Smooth muscle cell (in vitro differentiated cells): ENCODE measurements at regions not wholly inside any gene's neighbourhood (a gene's known extent, or its start where the extent isn't known, plus 50 kb on each side); places are given as distances from the start of the nearest gene placed in this dataset.

Experiments
- DNase-seq: peaks from one replicate; lab custom pipeline; 2025; ENCODE audit not compliant: unreplicated experiment; lab: John Stamatoyannopoulos, UW
- H2AFZ ChIP-seq: fragments of 200-600 bp; sonication (generic); 2 replicates; pipeline ENCODE4 v1.6.0; 2016; ENCODE audit warnings: antibody characterized with exemption, low read depth, mild to moderate bottlenecking
- H3F3A ChIP-seq: fragments of 200-600 bp; sonication (generic); 2 replicates; pipeline ENCODE4 v1.6.0; 2017; ENCODE audit warnings: antibody characterized with exemption, low read depth
- H3K27ac ChIP-seq: fragments of 200-600 bp; sonication (generic); 2 replicates; pipeline ENCODE4 v1.5.1; 2016; ENCODE audit warnings: low read depth, mild to moderate bottlenecking
- H3K27me3 ChIP-seq: fragments of 200-600 bp; sonication (generic); 2 replicates; pipeline ENCODE4 v1.6.1; 2016; ENCODE audit warnings: low read depth, mild to moderate bottlenecking
- H3K36me3 ChIP-seq: fragments of 200-600 bp; sonication (generic); 2 replicates; pipeline ENCODE4 v1.5.1; 2016; ENCODE audit warnings: low read depth
- H3K4me1 ChIP-seq: fragments of 200-600 bp; sonication (generic); 2 replicates; pipeline ENCODE4 v1.5.1; 2016; ENCODE audit warnings: low read depth
- H3K4me2 ChIP-seq: fragments of 200-600 bp; sonication (generic); 2 replicates; pipeline ENCODE4 v1.6.0; 2016; ENCODE audit warnings: mild to moderate bottlenecking
- H3K4me3 ChIP-seq: fragments of 200-600 bp; sonication (generic); 2 replicates; pipeline ENCODE4 v1.5.1; 2016; ENCODE audit warnings: mild to moderate bottlenecking
- H3K79me2 ChIP-seq: fragments of 200-600 bp; sonication (generic); 2 replicates; pipeline ENCODE4 v1.6.0; 2016; ENCODE audit warnings: low read depth, mild to moderate bottlenecking
- H3K9ac ChIP-seq: fragments of 200-600 bp; sonication (generic); 2 replicates; pipeline ENCODE4 v1.6.0; 2016; ENCODE audit warnings: low read depth
- H3K9me3 ChIP-seq: fragments of 200-600 bp; sonication (generic); replicated peaks from 2 replicates; pipeline ENCODE4 v1.5.1; 2016; ENCODE audit warnings: low read depth
- H4K20me1 ChIP-seq: fragments of 200-600 bp; sonication (generic); 2 replicates; pipeline ENCODE4 v1.6.0; 2016; ENCODE audit warnings: low read depth
- CTCF ChIP-seq: fragments of 200-600 bp; sonication (generic); IDR thresholded peaks from 2 replicates; pipeline ENCODE4 v1.5.1; 2017; ENCODE audit warnings: borderline replicate concordance, mild to moderate bottlenecking, antibody characterized with exemption; ENCODE audit not compliant: insufficient read depth, poor library complexity, severe bottlenecking
- WGBS: methylation state at CpG from one replicate; pipeline ENCODE4 v1.1.7; 2016; ENCODE audit warnings: low lambda C conversion rate; 5-methylcytosine and 5-hydroxymethylcytosine counted together

- no peak overlapping the region for H3K9ac ChIP-seq
Observed at GRCh38 chr11:100575860-100576717, 111.0 kb upstream of the ARHGAP42 start.

GRCh38 chr11:100576718-100577021 is 110.4 kb upstream of the ARHGAP42 start:
- no peak overlapping the region for H3K4me2 ChIP-seq
- H3K27me3 ChIP-seq: no peaks in the 10 kb centered on the region
- H2AFZ ChIP-seq: no peak overlapping the region
- no peaks in the 10 kb centered on the region for H3K36me3 ChIP-seq
- no peak overlapping the region for H3K27ac ChIP-seq
- H4K20me1 ChIP-seq: no peaks in the 10 kb centered on the region
- no peaks in the 10 kb centered on the region for H3F3A ChIP-seq
- H3K9ac ChIP-seq: no peak overlapping the region
- H3K79me2 ChIP-seq: no peaks in the 10 kb centered on the region
- DNase-seq: no peak
- H3K4me1 ChIP-seq: no peaks in the 10 kb centered on the region
- no peaks in the 10 kb centered on the region for H3K9me3 ChIP-seq
- WGBS: 53% methylated on average over 3 of the region's 3 CpGs
- H3K4me3 ChIP-seq: no peak overlapping the region
- no peak for TF ChIP-seq CTCF

More at GRCh38 chr11:100575860-100576717, 111.0 kb upstream of the ARHGAP42 start:
- H4K20me1 ChIP-seq: no peaks in the 10 kb centered on the region
- H3K36me3 ChIP-seq: no peaks in the 10 kb centered on the region
- no peaks in the 10 kb centered on the region for H3K79me2 ChIP-seq
- no peaks in the 10 kb centered on the region for H3K4me1 ChIP-seq
- H3F3A ChIP-seq: no peaks in the 10 kb centered on the region
- H3K4me2 ChIP-seq: peak overlapping the region; percentile 63
- peak; percentile 81 for TF ChIP-seq CTCF
- WGBS: 47% methylated on average over 4 of the region's 4 CpGs
- H3K9me3 ChIP-seq: no peaks in the 10 kb centered on the region
- H2AFZ ChIP-seq: peak overlapping the region; percentile 17
- no peaks in the 10 kb centered on the region for H3K27me3 ChIP-seq
- H3K27ac ChIP-seq: no peak overlapping the region
- DNase-seq: no peak
- peak overlapping the region; percentile 25 for H3K4me3 ChIP-seq

- Histone ChIP-seq H3K27ac (peak overlapping the region; percentile 41), H3K9ac (no peak overlapping the region), H3F3A (peaks cover 4% of the 10 kb centered on the region), H3K4me1 (no peaks in the 10 kb centered on the region), H3K79me2 (no peaks in the 10 kb centered on the region), H3K27me3 (no peaks in the 10 kb centered on the region), H3K4me3 (no peak overlapping the region), H4K20me1 (no peaks in the 10 kb centered on the region), H3K4me2 (no peak overlapping the region), H3K36me3 (no peaks in the 10 kb centered on the region), H3K9me3 (no peaks in the 10 kb centered on the region), H2AFZ (no peak overlapping the region)
- no peak for TF ChIP-seq CTCF
- no peak for DNase-seq
- WGBS: 80% methylated on average over 5 of the region's 5 CpGs
Observed at GRCh38 chr11:100578831-100579311, 108.2 kb upstream of the ARHGAP42 start.

GRCh38 chr11:100581318-100581717 is 105.8 kb upstream of the ARHGAP42 start:
- Histone ChIP-seq H3K27ac (no peak overlapping the region), H3K9me3 (no peaks in the 10 kb centered on the region), H3K27me3 (no peaks in the 10 kb centered on the region), H2AFZ (no peak overlapping the region), H3K36me3 (no peaks in the 10 kb centered on the region), H3K4me1 (no peaks in the 10 kb centered on the region), H3K4me2 (no peak overlapping the region), H4K20me1 (no peaks in the 10 kb centered on the region), H3K4me3 (no peak overlapping the region), H3F3A (peaks cover 6% of the 10 kb centered on the region), H3K79me2 (no peaks in the 10 kb centered on the region), H3K9ac (no peak overlapping the region)
- WGBS: 78% methylated on average over 4 of the region's 4 CpGs
- no peak for DNase-seq
- no peak for TF ChIP-seq CTCF
